ENCODE measurements at regions not wholly inside any gene's neighbourhood (a gene's known extent, or its start where the extent isn't known, plus 50 kb on each side); places are given as distances from the start of the nearest gene placed in this dataset.

GRCh38 chr2:151189125-151189524 lies 72.5 kb downstream of the RBM43 start:
- TF ChIP-seq EZH2 (IDR thresholded peaks at IDR 0.05; ENCODE audit: insufficient read depth, poor library complexity, severe bottlenecking): no peak
- TF ChIP-seq EZH2phosphoT487 (IDR thresholded peaks at IDR 0.05; ENCODE audit: insufficient read depth, low read depth): no peak
- Histone ChIP-seq H4K20me1 (ENCODE audit: insufficient read depth) (no peaks in the 10 kb centered on the region), H3K4me2 (ENCODE audit: unreplicated experiment) (no peak overlapping the region), H3K4me1 (ENCODE audit: insufficient read depth) (no peaks in the 10 kb centered on the region), H3K27me3 (replicated peaks; ENCODE audit: insufficient read depth) (no peaks in the 10 kb centered on the region), H3K9ac (no peak overlapping the region), H3K79me2 (ENCODE audit: insufficient read depth) (no peaks in the 10 kb centered on the region), H3K9me2 (ENCODE audit: insufficient read depth) (no peaks in the 10 kb centered on the region), H3K9me3 (ENCODE audit: low read depth) (no peaks in the 10 kb centered on the region), H2AFZ (no peak overlapping the region), H3K27ac (no peak overlapping the region), H3F3A (ENCODE audit: insufficient read depth) (no peaks in the 10 kb centered on the region), H3K36me3 (ENCODE audit: low read depth) (no peaks in the 10 kb centered on the region), H3K4me3 (no peak overlapping the region)
- in situ Hi-C loops (cut with MboI): no loop called here
- WGBS, 2 experiments (ENCODE audit: low coverage in 1 of 2, low lambda C conversion rate in 2 of 2, missing lambda C conversion rate in 2 of 2): 94 to 100% methylated on average over 3 of the region's 3 CpGs
- no peak for DNase-seq

- no peak for DNase-seq
- no peaks in the 10 kb centered on the region for H3K9me2 ChIP-seq (ENCODE audit: insufficient read depth)
- TF ChIP-seq EZH2 (IDR thresholded peaks at IDR 0.05; ENCODE audit: insufficient read depth, poor library complexity, severe bottlenecking): no peak
- TF ChIP-seq EZH2phosphoT487 (IDR thresholded peaks at IDR 0.05; ENCODE audit: insufficient read depth, low read depth): no peak
- no peak overlapping the region for H3K27ac ChIP-seq
- WGBS, 2 experiments (ENCODE audit: low coverage in 1 of 2, low lambda C conversion rate in 2 of 2, missing lambda C conversion rate in 2 of 2): 91 to 95% methylated on average over 15 of the region's 15 CpGs
- no peak overlapping the region for H3K4me3 ChIP-seq
- H3K36me3 ChIP-seq (ENCODE audit: low read depth): no peaks in the 10 kb centered on the region
- no peaks in the 10 kb centered on the region for H3K79me2 ChIP-seq (ENCODE audit: insufficient read depth)
- H3F3A ChIP-seq (ENCODE audit: insufficient read depth): no peaks in the 10 kb centered on the region
- H3K4me2 ChIP-seq (ENCODE audit: unreplicated experiment): no peak overlapping the region
- H3K9me3 ChIP-seq (ENCODE audit: low read depth): no peaks in the 10 kb centered on the region
- H3K27me3 ChIP-seq (replicated peaks; ENCODE audit: insufficient read depth): no peaks in the 10 kb centered on the region
- no peak overlapping the region for H3K9ac ChIP-seq
- no peak overlapping the region for H2AFZ ChIP-seq
- no peaks in the 10 kb centered on the region for H4K20me1 ChIP-seq (ENCODE audit: insufficient read depth)
- in situ Hi-C loops (cut with MboI): no loop called here
- no peaks in the 10 kb centered on the region for H3K4me1 ChIP-seq (ENCODE audit: insufficient read depth)
Observed at GRCh38 chr2:151186011-151186410, 75.7 kb downstream of the RBM43 start.

DNA sequence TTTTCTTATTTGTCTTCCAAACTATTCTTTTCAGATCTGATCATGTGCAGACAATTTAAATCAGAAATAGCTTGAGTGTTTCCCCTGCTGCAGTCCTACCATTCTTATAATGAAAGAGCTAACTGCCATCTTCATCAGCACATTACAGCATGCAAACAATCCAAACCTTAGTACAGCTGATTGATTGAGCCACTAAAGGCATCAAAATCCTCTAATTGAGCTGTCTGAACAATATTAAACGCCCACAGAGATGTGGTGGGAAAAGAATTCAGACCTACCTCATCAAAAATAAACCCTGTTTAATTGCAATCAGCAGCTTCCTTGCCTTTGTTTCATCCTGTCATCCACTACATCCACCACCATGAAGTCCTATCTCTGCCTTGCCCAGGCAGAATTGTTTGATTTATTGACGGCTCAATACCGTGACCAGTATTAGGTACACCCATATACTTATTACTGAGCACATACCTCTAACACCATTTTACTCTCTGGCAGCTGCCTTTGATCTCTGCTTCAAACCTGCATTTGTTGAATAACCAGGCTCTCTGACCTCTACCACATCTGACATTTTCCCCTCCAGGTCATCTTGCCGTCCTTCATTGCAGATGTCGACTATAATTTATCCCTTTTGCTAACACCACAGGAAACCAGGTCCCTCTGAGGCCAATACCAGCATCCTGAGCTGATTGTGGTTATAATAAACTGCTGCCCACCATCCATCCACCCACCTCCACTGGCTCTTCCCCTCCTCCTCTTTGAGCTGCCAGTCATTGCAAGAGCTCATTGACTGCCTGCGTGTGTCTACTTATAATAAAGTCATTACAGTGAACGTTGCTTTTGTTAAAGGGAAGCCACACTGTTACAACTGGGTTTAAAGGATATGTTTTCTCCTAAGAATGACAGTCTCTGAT lies 78.5 kb downstream of the RBM43 start:
- H3K4me3 ChIP-seq: no peak overlapping the region
- H3K9me2 ChIP-seq (ENCODE audit: insufficient read depth): no peaks in the 10 kb centered on the region
- no peaks in the 10 kb centered on the region for H3K36me3 ChIP-seq (ENCODE audit: low read depth)
- no peaks in the 10 kb centered on the region for H3K4me1 ChIP-seq (ENCODE audit: insufficient read depth)
- DNase-seq: no peak
- H3F3A ChIP-seq (ENCODE audit: insufficient read depth): no peaks in the 10 kb centered on the region
- no peak overlapping the region for H2AFZ ChIP-seq
- H3K27me3 ChIP-seq (replicated peaks; ENCODE audit: insufficient read depth): peaks cover 5% of the 10 kb centered on the region; the same call in 1 of the 2 replicates
- no peak for TF ChIP-seq EZH2phosphoT487 (IDR thresholded peaks at IDR 0.05; ENCODE audit: insufficient read depth, low read depth)
- TF ChIP-seq EZH2 (IDR thresholded peaks at IDR 0.05; ENCODE audit: insufficient read depth, poor library complexity, severe bottlenecking): no peak
- no peak overlapping the region for H3K4me2 ChIP-seq (ENCODE audit: unreplicated experiment)
- H3K9ac ChIP-seq: no peak overlapping the region
- in situ Hi-C loops (cut with MboI): no loop called here
- no peaks in the 10 kb centered on the region for H4K20me1 ChIP-seq (ENCODE audit: insufficient read depth)
- 73 to 76% methylated on average over 7 of the region's 7 CpGs for WGBS, 2 experiments (ENCODE audit: low coverage in 1 of 2, low lambda C conversion rate in 2 of 2, missing lambda C conversion rate in 2 of 2)
- H3K79me2 ChIP-seq (ENCODE audit: insufficient read depth): no peaks in the 10 kb centered on the region
- no peaks in the 10 kb centered on the region for H3K9me3 ChIP-seq (ENCODE audit: low read depth)
- H3K27ac ChIP-seq: no peak overlapping the region

- H3K4me2 ChIP-seq (ENCODE audit: unreplicated experiment): no peak overlapping the region
- no peak for DNase-seq
- H2AFZ ChIP-seq: no peak overlapping the region
- no peak for TF ChIP-seq EZH2 (IDR thresholded peaks at IDR 0.05; ENCODE audit: insufficient read depth, poor library complexity, severe bottlenecking)
- TF ChIP-seq EZH2phosphoT487 (IDR thresholded peaks at IDR 0.05; ENCODE audit: insufficient read depth, low read depth): no peak
- WGBS, 2 experiments (ENCODE audit: low coverage in 1 of 2, low lambda C conversion rate in 2 of 2, missing lambda C conversion rate in 2 of 2): 79 to 84% methylated on average over 3 of the region's 3 CpGs
- H3K4me1 ChIP-seq (ENCODE audit: insufficient read depth): no peaks in the 10 kb centered on the region
- no peaks in the 10 kb centered on the region for H3K9me2 ChIP-seq (ENCODE audit: insufficient read depth)
- no peak overlapping the region for H3K4me3 ChIP-seq
- no peak overlapping the region for H3K9ac ChIP-seq
- H3K27ac ChIP-seq: no peak overlapping the region
- in situ Hi-C loops (cut with MboI): no loop called here
- no peaks in the 10 kb centered on the region for H3F3A ChIP-seq (ENCODE audit: insufficient read depth)
- no peaks in the 10 kb centered on the region for H3K79me2 ChIP-seq (ENCODE audit: insufficient read depth)
- H3K27me3 ChIP-seq (replicated peaks; ENCODE audit: insufficient read depth): peaks cover 7% of the 10 kb centered on the region; the same call in 1 of the 2 replicates
- H4K20me1 ChIP-seq (ENCODE audit: insufficient read depth): no peaks in the 10 kb centered on the region
- no peaks in the 10 kb centered on the region for H3K36me3 ChIP-seq (ENCODE audit: low read depth)
- H3K9me3 ChIP-seq (ENCODE audit: low read depth): no peaks in the 10 kb centered on the region
Observed at GRCh38 chr2:151182396-151182795, 79.3 kb downstream of the RBM43 start.
